ENCODE measurements at regions not wholly inside any gene's neighbourhood (a gene's known extent, or its start where the extent isn't known, plus 50 kb on each side); places are given as distances from the start of the nearest gene placed in this dataset.

GRCh38 chr1:195763907-195764374, 844.3 kb downstream of the KCNT2 start:
- TF ChIP-seq CTCF (IDR thresholded peaks at IDR 0.05): no peak
- TF ChIP-seq USF2 (IDR thresholded peaks at IDR 0.05): no peak
- TF ChIP-seq NFE2L2 (conservative IDR thresholded peaks at IDR 0.05; ENCODE audit: low read length): no peak
- TF ChIP-seq HMGXB4 (CRISPR knock-in tag; IDR thresholded peaks at IDR 0.05; ENCODE audit: borderline replicate concordance): no peak
- TF ChIP-seq E2F6 (IDR thresholded peaks at IDR 0.05; ENCODE audit: borderline replicate concordance, low read depth): no peak
- TF ChIP-seq MAFK (IDR thresholded peaks at IDR 0.05; ENCODE audit: partially characterized antibody): no peak
- TF ChIP-seq MAX (IDR thresholded peaks at IDR 0.05): no peak
- no peak for TF ChIP-seq FOSL2 (IDR thresholded peaks at IDR 0.05)
- TF ChIP-seq FOSL2 (CRISPR knock-in tag; IDR thresholded peaks at IDR 0.05): no peak
- TF ChIP-seq HEYL (CRISPR knock-in tag; IDR thresholded peaks at IDR 0.05): no peak
- no peak for TF ChIP-seq POLR2A (IDR thresholded peaks at IDR 0.05; ENCODE audit: low read length)
- TF ChIP-seq RCOR1 (IDR thresholded peaks at IDR 0.05; ENCODE audit: low read depth, low read length): no peak
- TF ChIP-seq ESRRA (IDR thresholded peaks at IDR 0.05; ENCODE audit: borderline replicate concordance, low read length): no peak
- no peak for TF ChIP-seq KDM1A (IDR thresholded peaks at IDR 0.05; ENCODE audit: low read depth)

Data from A549 (cell line).